HG02678 (cell line): ENCODE measurements at regions not wholly inside any gene's neighbourhood (a gene's known extent, or its start where the extent isn't known, plus 50 kb on each side); places are given as distances from the start of the nearest gene placed in this dataset.
"Not testable (repeated sequence)": the region's sequence is repeated elsewhere in the genome, so short reads cannot be mapped to it uniquely, and the experiment has no call there.

ENCODE experiments used
- ATAC-seq: cut with Tn5 transposase; IDR thresholded peaks from one replicate; pipeline ENCODE4 v1.9.1; 2021; ENCODE audit warnings: mild to moderate bottlenecking, moderate library complexity; ENCODE audit not compliant: unreplicated experiment

DNA sequence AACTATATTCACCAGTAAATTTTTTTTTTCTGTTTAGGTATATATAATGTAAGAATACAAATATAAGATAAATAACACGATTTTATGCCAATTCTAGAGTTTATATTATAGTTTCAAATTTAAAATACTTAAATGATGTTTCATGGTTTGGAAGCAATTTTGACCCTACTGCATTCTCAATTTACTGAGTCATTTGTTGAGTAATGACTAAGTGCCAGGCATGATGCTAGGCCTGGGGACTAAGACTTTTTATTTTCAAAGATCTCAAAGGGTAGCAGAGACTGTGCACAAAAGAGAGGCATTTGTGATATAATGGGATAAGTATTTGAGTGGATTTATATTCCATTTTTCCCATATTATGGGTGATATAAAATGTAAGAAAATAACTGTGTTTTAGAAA is 78.9 kb upstream of the SMIM30 start:
- no peak for ATAC-seq

- ATAC-seq, result no peak
Observed at GRCh38 chr7:113188396-113188795, 70.0 kb upstream of the SMIM30 start.

GRCh38 chr7:113179313-113179712 is 61.0 kb upstream of the SMIM30 start:
- ATAC-seq, result no peak

DNA sequence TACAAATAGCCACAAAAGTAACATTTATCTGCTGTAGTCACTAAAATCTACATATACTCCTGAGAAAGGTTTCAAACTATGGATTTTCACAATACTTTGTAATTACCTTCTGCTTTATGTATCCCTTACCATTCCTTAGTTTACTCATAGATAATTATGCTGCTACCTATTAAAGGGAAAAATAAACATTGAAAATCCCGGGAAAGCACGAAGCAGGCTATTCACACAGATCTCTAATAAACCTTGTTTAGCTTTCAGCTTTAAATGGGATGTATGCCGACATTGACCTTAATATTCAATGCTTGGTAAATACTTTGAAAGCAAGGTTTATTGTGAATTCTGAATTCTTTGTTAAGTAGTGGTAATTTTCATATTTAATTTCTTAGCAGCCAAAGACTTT is 58.5 kb upstream of the SMIM30 start:
- ATAC-seq, result no peak

DNA sequence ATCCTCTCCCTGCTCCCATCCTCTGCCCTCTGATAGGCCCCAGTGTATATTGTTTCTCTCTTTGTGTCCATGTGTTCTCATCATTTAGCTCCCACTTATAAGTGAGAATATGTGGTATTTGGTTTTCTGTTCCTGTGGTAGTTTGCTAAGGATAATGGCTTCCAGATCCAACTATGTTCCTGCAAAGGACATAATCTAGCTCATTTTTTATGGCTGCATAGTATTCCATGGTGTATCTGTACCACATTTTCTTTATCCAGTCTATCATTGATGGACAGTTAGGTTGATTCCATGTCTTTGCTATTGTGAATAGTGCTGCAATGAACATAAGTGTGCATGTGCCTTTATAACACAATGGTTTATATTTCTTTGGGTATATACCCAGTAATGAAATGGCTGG is 57.8 kb upstream of the SMIM30 start:
- ATAC-seq, result not testable (repeated sequence)

DNA sequence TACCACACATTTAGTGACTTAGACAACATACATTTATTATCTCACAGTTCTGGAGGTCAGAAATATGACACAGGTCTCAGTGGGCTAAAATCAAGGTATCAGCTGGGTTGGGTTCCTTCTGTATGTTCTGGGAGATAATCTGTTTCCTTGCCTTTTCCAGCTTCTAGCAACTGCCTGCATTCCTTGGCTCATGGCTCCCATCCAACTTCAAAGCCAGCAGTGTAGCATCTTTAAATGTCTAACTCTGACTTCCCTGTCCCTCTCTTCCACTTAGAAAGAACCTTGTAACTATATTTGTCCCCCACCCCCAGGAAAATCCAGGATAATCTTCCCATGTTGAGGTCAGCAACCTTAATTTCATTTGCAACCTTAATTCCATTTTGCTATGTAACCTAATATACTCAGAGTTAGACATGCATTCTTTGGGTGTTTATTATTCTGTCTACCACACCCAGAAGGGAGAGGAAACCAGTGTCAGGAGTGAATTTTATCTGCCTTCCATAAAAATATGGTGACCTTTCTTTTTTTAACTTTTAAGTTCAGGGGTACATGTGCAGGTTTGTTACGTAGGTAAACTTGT is 57.3 kb upstream of the SMIM30 start:
- ATAC-seq, result no peak

DNA sequence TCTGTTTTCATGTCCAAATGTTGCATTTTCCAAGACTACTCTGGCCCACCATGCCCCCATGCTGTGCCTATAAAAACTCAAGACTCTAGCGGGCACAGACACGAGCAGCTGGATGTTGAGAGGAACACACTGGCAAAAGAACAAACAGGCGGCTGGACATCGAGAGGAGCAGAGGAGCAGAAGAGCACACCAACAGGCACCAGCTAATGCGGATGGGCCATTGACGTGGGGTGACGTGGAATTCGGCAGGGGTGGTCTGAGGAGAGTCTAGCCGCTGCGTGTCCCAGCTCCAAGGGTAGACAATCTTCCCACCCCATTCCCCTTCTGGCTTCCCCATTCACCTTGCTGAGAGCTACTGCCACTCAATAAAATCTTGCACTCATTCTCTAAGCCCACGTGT is 54.4 kb upstream of the SMIM30 start:
- no peak for ATAC-seq

DNA sequence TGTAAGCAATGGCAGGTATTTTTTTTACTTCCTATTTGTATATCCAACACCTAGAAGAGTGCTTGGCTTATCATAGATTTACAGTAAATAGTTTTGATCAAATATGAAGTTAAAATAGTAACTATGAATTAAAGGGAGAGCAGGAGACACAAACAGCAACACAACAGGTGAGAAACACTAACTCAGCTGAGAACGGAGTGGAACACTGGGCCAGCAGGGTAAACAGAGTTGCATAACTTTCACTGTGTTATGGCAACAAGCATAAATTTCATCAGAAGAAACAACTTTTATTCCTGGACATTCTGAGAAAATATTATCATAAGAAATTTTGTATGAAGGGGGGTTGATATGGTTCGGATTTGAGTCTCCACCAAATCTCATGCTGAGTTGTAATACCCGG is 52.2 kb upstream of the SMIM30 start:
- no peak for ATAC-seq
